Peyer's patch (tissue), 4 donors: ENCODE measurements at regions not wholly inside any gene's neighbourhood (a gene's known extent, or its start where the extent isn't known, plus 50 kb on each side); places are given as distances from the start of the nearest gene placed in this dataset.

ENCODE experiments used
- CTCF ChIP-seq, 6 experiments: fragments of 450-650 bp in 4 of 6; fragments of 200-600 bp in 2 of 6; sonication (generic) in 1 of 6; IDR thresholded peaks; one replicate each; pipeline ENCODE4 v1.5.1; 2017 to 2019; ENCODE audit warnings: antibody characterized with exemption in 6 of 6, mild to moderate bottlenecking in 3 of 6, moderate library complexity in 1 of 6
- POLR2A ChIP-seq, 2 donors: fragments of 450-650 bp; IDR thresholded peaks; one replicate each; pipeline ENCODE4 v1.5.1; 2017; ENCODE audit warnings: antibody characterized with exemption in 2 of 2, mild to moderate bottlenecking in 2 of 2, moderate library complexity in 2 of 2

GRCh38 chr18:45173327-45173726, 441.9 kb upstream of the SLC14A2 start:
- TF ChIP-seq CTCF (IDR thresholded peaks at IDR 0.05) (no peak), POLR2A (IDR thresholded peaks at IDR 0.05) (no peak)
